ENCODE measurements at regions not wholly inside any gene's neighbourhood (a gene's known extent, or its start where the extent isn't known, plus 50 kb on each side); places are given as distances from the start of the nearest gene placed in this dataset.

DNA sequence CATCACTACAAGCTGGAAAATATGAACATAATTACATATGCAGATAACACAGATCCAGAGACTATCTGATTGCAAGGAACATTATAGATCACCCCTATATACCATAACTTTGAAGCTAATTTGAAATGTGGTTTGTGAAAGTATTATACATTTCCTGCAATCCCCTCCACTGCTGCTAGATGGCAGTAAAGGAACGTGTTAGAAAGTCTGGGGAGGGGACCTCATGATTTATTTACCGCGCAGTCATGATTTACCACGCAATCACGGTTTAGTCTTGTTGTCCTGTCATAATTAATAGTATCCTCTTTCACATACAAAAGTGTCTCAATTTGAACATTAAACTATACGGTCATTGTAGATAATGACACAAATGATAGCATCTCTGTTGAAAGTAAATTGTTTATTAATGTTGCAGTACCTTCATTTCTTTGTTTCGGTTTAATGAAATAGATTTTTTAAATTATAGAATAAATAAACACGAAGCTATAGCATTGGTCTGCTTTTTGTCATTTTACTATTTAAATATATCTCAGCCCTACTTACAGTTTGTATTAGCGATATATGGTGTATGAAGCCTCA is 145.3 kb upstream of the PRSS1 start:
- H3K36me3 ChIP-seq (ENCODE audit: control insufficient read depth in 1 of 2, insufficient read depth in 2 of 2, low read length in 2 of 2), result no peaks in the 10 kb centered on the region
- peak overlapping the region; percentile 97 for H2AFZ ChIP-seq (ENCODE audit: low read depth, low read length, poor library complexity, severe bottlenecking)
- H3K9ac ChIP-seq (ENCODE audit: low read length), result no peak overlapping the region
- ATAC-seq (peak; percentile 81), DNase-seq (ENCODE audit: low read depth, low spot score) (peak; percentile 53)
- no peak overlapping the region for H3K27ac ChIP-seq (ENCODE audit: low read depth, low read length)
- H3K4me1 ChIP-seq (ENCODE audit: control insufficient read depth in 1 of 2, insufficient read depth in 2 of 2, low read length in 2 of 2), result peaks cover 0 to 7% of the 10 kb centered on the region in 2 experiments; a peak in 1 of 4 replicates
- H3K9me2 ChIP-seq (ENCODE audit: insufficient read depth), result no peaks in the 10 kb centered on the region
- H3K27me3 ChIP-seq (ENCODE audit: insufficient read depth, low read length), result no peaks in the 10 kb centered on the region
- TF ChIP-seq EGR1 (IDR thresholded peaks at IDR 0.05; ENCODE audit: low read depth), result no peak
- TF ChIP-seq, protein P1, sequence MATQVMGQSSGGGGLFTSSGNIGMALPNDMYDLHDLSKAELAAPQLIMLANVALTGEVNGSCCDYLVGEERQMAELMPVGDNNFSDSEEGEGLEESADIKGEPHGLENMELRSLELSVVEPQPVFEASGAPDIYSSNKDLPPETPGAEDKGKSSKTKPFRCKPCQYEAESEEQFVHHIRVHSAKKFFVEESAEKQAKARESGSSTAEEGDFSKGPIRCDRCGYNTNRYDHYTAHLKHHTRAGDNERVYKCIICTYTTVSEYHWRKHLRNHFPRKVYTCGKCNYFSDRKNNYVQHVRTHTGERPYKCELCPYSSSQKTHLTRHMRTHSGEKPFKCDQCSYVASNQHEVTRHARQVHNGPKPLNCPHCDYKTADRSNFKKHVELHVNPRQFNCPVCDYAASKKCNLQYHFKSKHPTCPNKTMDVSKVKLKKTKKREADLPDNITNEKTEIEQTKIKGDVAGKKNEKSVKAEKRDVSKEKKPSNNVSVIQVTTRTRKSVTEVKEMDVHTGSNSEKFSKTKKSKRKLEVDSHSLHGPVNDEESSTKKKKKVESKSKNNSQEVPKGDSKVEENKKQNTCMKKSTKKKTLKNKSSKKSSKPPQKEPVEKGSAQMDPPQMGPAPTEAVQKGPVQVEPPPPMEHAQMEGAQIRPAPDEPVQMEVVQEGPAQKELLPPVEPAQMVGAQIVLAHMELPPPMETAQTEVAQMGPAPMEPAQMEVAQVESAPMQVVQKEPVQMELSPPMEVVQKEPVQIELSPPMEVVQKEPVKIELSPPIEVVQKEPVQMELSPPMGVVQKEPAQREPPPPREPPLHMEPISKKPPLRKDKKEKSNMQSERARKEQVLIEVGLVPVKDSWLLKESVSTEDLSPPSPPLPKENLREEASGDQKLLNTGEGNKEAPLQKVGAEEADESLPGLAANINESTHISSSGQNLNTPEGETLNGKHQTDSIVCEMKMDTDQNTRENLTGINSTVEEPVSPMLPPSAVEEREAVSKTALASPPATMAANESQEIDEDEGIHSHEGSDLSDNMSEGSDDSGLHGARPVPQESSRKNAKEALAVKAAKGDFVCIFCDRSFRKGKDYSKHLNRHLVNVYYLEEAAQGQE (IDR thresholded peaks at IDR 0.05; ENCODE audit: low read depth), result no peak
- TF ChIP-seq SP1 (IDR thresholded peaks at IDR 0.05; ENCODE audit: low read depth), result no peak
- TF ChIP-seq, protein P2, sequence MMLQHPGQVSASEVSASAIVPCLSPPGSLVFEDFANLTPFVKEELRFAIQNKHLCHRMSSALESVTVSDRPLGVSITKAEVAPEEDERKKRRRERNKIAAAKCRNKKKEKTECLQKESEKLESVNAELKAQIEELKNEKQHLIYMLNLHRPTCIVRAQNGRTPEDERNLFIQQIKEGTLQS (IDR thresholded peaks at IDR 0.05), result no peak
- TF ChIP-seq MAX (IDR thresholded peaks at IDR 0.05), result 0 out of 2 replicates have a peak, but pooled peaks have one; percentile 3
- no peak for TF ChIP-seq SIN3A (IDR thresholded peaks at IDR 0.05; ENCODE audit: low read depth)
- TF ChIP-seq ELF1 (IDR thresholded peaks at IDR 0.05; ENCODE audit: borderline replicate concordance, low read depth), result no peak
- TF ChIP-seq POLR2AphosphoS5 (IDR thresholded peaks at IDR 0.05; ENCODE audit: low read depth, low read length), result no peak
- peak; percentile 86 for TF ChIP-seq RAD21 (IDR thresholded peaks at IDR 0.05; ENCODE audit: low read depth)
- TF ChIP-seq, protein P3, sequence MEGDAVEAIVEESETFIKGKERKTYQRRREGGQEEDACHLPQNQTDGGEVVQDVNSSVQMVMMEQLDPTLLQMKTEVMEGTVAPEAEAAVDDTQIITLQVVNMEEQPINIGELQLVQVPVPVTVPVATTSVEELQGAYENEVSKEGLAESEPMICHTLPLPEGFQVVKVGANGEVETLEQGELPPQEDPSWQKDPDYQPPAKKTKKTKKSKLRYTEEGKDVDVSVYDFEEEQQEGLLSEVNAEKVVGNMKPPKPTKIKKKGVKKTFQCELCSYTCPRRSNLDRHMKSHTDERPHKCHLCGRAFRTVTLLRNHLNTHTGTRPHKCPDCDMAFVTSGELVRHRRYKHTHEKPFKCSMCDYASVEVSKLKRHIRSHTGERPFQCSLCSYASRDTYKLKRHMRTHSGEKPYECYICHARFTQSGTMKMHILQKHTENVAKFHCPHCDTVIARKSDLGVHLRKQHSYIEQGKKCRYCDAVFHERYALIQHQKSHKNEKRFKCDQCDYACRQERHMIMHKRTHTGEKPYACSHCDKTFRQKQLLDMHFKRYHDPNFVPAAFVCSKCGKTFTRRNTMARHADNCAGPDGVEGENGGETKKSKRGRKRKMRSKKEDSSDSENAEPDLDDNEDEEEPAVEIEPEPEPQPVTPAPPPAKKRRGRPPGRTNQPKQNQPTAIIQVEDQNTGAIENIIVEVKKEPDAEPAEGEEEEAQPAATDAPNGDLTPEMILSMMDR (IDR thresholded peaks at IDR 0.05 in 2 of 3, conservative IDR thresholded peaks at IDR 0.05 in 1 of 3; ENCODE audit: borderline replicate concordance in 1 of 3, insufficient read depth in 1 of 3, low read depth in 2 of 3, low read length in 2 of 3), result peak; percentile 78 to 92 (median 90)
- ChIA-PET RAD21 (ENCODE audit: low non-redundant PET in 1 of 2, low total read pairs in 2 of 2, uncharacterized antibody in 2 of 2, unreplicated experiment in 2 of 2) (interaction anchor here (0.5 to 1.6 kb wide), 5 partner anchors 16 to 179 kb away, joined by 3 to 8 read pairs (median 5); no protein-coding TSS in a partner anchor), CTCF (interaction anchor here (0.6 to 3.6 kb wide), 33 partner anchors 8 to 611 kb away, joined by 3 to 47 read pairs (median 5); no protein-coding TSS in a partner anchor), POLR2A (interaction anchor here (1.0 to 1.7 kb wide), 2 partner anchors 69 to 179 kb away, joined by 3 to 5 read pairs; no protein-coding TSS in a partner anchor)
- H3K4me3 ChIP-seq (replicated peaks in 1 of 2; ENCODE audit: low read depth in 1 of 2, low read length in 2 of 2), result no peak overlapping the region; a peak in 2 of 4 replicates
- no peaks in the 10 kb centered on the region for H4K20me1 ChIP-seq (ENCODE audit: insufficient read depth)
- H3K79me2 ChIP-seq (ENCODE audit: insufficient read depth, low read length), result no peaks in the 10 kb centered on the region
- peak overlapping the region; percentile 50 for H3K4me2 ChIP-seq (ENCODE audit: low read length)
- no TSS peak for BruUV-seq (replicated peaks)
- intact Hi-C loops (cut with micrococcal nuclease), result loop anchor here (1.0 to 10.0 kb wide), 4 partner anchors 179 to 611 kb away; no protein-coding TSS in a partner anchor
- no peaks in the 10 kb centered on the region for H3K9me3 ChIP-seq (ENCODE audit: control insufficient read depth in 1 of 2, insufficient read depth in 1 of 2, low read depth in 1 of 2, low read length in 2 of 2)

All from HCT116 (cell line).